Osteoblast (primary cell): ENCODE measurements at regions not wholly inside any gene's neighbourhood (a gene's known extent, or its start where the extent isn't known, plus 50 kb on each side); places are given as distances from the start of the nearest gene placed in this dataset.

Experiments used
- DNase-seq: peaks from one replicate; pipeline ENCODE4 v3.0.0; 2011; ENCODE audit warnings: low spot score, mixed read lengths; ENCODE audit not compliant: insufficient read length; ENCODE audit errors: missing footprints
- H2AFZ ChIP-seq: 2 replicates; pipeline ENCODE4 v1.6.0; 2011; ENCODE audit warnings: mild to moderate bottlenecking, low read length
- H3K27ac ChIP-seq: 2 replicates; pipeline ENCODE4 v1.5.1; 2011; ENCODE audit warnings: mild to moderate bottlenecking, low read depth, low read length, moderate library complexity
- H3K27me3 ChIP-seq: 2 replicates; pipeline ENCODE4 v1.6.0; 2012; ENCODE audit warnings: mild to moderate bottlenecking, control low read depth, inconsistent platforms, low read length, moderate library complexity; ENCODE audit not compliant: insufficient read depth
- H3K36me3 ChIP-seq: 2 replicates; pipeline ENCODE4 v1.5.1; 2011; ENCODE audit warnings: mild to moderate bottlenecking, low read length, control low read depth, moderate library complexity; ENCODE audit not compliant: insufficient read depth
- H3K4me1 ChIP-seq: 2 replicates; pipeline ENCODE4 v1.5.1; 2011; ENCODE audit warnings: mild to moderate bottlenecking, low read length, control low read depth, moderate library complexity; ENCODE audit not compliant: insufficient read depth
- H3K4me2 ChIP-seq: 2 replicates; pipeline ENCODE4 v1.6.0; 2011; ENCODE audit warnings: mild to moderate bottlenecking, low read length; ENCODE audit not compliant: insufficient read depth
- H3K4me3 ChIP-seq: fragments of 200-600 bp; sonication (generic); 3 replicates; pipeline ENCODE4 v1.5.1; 2012; ENCODE audit warnings: mild to moderate bottlenecking, low read length, inconsistent platforms; ENCODE audit not compliant: insufficient read depth
- H3K79me2 ChIP-seq: 2 replicates; pipeline ENCODE4 v1.6.0; 2012; ENCODE audit warnings: mild to moderate bottlenecking, low read length, control low read depth, inconsistent platforms; ENCODE audit not compliant: insufficient read depth
- H3K9me3 ChIP-seq: 2 replicates; pipeline ENCODE4 v1.5.1; 2011; ENCODE audit warnings: low read depth, low read length, control low read depth
- H4K20me1 ChIP-seq: 2 replicates; pipeline ENCODE4 v1.6.0; 2012; ENCODE audit warnings: mild to moderate bottlenecking, low read length, control low read depth; ENCODE audit not compliant: insufficient read depth
- CTCF ChIP-seq: IDR thresholded peaks from 2 replicates; pipeline ENCODE4 v1.5.1; 2011; ENCODE audit warnings: mild to moderate bottlenecking, low read depth, low read length, moderate library complexity; ENCODE audit errors: extremely low read depth

- no peak overlapping the region for H2AFZ ChIP-seq
- H3K27ac ChIP-seq = no peak overlapping the region
- no peaks in the 10 kb centered on the region for H3K36me3 ChIP-seq
- no peak overlapping the region for H3K4me2 ChIP-seq
- no peaks in the 10 kb centered on the region for H3K4me1 ChIP-seq
- H3K27me3 ChIP-seq = no peaks in the 10 kb centered on the region
- TF ChIP-seq CTCF = no peak
- no peaks in the 10 kb centered on the region for H3K79me2 ChIP-seq
- no peak overlapping the region for H3K4me3 ChIP-seq
- H4K20me1 ChIP-seq = no peaks in the 10 kb centered on the region
- H3K9me3 ChIP-seq = peaks cover 2% of the 10 kb centered on the region
- DNase-seq = no peak
Observed at GRCh38 chr2:114139542-114139941, 249.7 kb downstream of the ACTR3 start.

GRCh38 chr2:114156366-114157056 is 266.6 kb downstream of the ACTR3 start:
- Histone ChIP-seq H3K27ac (no peak overlapping the region), H3K36me3 (no peaks in the 10 kb centered on the region), H3K27me3 (no peaks in the 10 kb centered on the region), H3K4me1 (no peaks in the 10 kb centered on the region), H3K9me3 (no peaks in the 10 kb centered on the region), H3K79me2 (no peaks in the 10 kb centered on the region), H4K20me1 (no peaks in the 10 kb centered on the region), H3K4me2 (no peak overlapping the region), H2AFZ (no peak overlapping the region), H3K4me3 (no peak overlapping the region)
- TF ChIP-seq CTCF = no peak
- no peak for DNase-seq

GRCh38 chr2:114157057-114157385 is 267.1 kb downstream of the ACTR3 start:
- Histone ChIP-seq H3K4me1 (no peaks in the 10 kb centered on the region), H3K36me3 (no peaks in the 10 kb centered on the region), H3K9me3 (no peaks in the 10 kb centered on the region), H3K4me3 (no peak overlapping the region), H3K27ac (no peak overlapping the region), H3K27me3 (no peaks in the 10 kb centered on the region), H2AFZ (no peak overlapping the region), H4K20me1 (no peaks in the 10 kb centered on the region), H3K4me2 (no peak overlapping the region), H3K79me2 (no peaks in the 10 kb centered on the region)
- TF ChIP-seq CTCF = no peak
- no peak for DNase-seq

- no peaks in the 10 kb centered on the region for H3K27me3 ChIP-seq
- no peak overlapping the region for H3K27ac ChIP-seq
- no peak overlapping the region for H2AFZ ChIP-seq
- DNase-seq = no peak
- TF ChIP-seq CTCF = no peak
- H4K20me1 ChIP-seq = no peaks in the 10 kb centered on the region
- H3K4me2 ChIP-seq = no peak overlapping the region
- no peak overlapping the region for H3K4me3 ChIP-seq
- no peaks in the 10 kb centered on the region for H3K4me1 ChIP-seq
- no peaks in the 10 kb centered on the region for H3K36me3 ChIP-seq
- no peaks in the 10 kb centered on the region for H3K79me2 ChIP-seq
- no peaks in the 10 kb centered on the region for H3K9me3 ChIP-seq
Observed at GRCh38 chr2:114160263-114160981, 270.5 kb downstream of the ACTR3 start.
